Astrocyte (in vitro differentiated cells and primary cell): ENCODE measurements at regions not wholly inside any gene's neighbourhood (a gene's known extent, or its start where the extent isn't known, plus 50 kb on each side); places are given as distances from the start of the nearest gene placed in this dataset.

Experiments used
- CTCF ChIP-seq: IDR thresholded peaks from 2 replicates; pipeline ENCODE4 v1.5.1; 2011; ENCODE audit warnings: low read depth, mild to moderate bottlenecking, inconsistent platforms, low read length, moderate library complexity; ENCODE audit not compliant: insufficient read depth
- EZH2 ChIP-seq: IDR thresholded peaks from 2 replicates; pipeline ENCODE4 v1.6.1; 2012; ENCODE audit warnings: mild to moderate bottlenecking, low read length, inconsistent platforms; ENCODE audit not compliant: insufficient read depth

GRCh38 chr9:73219985-73220626, 68.4 kb downstream of the ANXA1 start:
- TF ChIP-seq CTCF (no peak), EZH2 (no peak)
